ENCODE measurements at regions not wholly inside any gene's neighbourhood (a gene's known extent, or its start where the extent isn't known, plus 50 kb on each side); places are given as distances from the start of the nearest gene placed in this dataset. TPM values are rescaled to one million over a fixed set of nuclear protein-coding genes. Genes with fewer than 3 reads are reported as not detected.
"Not testable (repeated sequence)": the region's sequence is repeated elsewhere in the genome, so short reads cannot be mapped to it uniquely, and the experiment has no call there.

DNA sequence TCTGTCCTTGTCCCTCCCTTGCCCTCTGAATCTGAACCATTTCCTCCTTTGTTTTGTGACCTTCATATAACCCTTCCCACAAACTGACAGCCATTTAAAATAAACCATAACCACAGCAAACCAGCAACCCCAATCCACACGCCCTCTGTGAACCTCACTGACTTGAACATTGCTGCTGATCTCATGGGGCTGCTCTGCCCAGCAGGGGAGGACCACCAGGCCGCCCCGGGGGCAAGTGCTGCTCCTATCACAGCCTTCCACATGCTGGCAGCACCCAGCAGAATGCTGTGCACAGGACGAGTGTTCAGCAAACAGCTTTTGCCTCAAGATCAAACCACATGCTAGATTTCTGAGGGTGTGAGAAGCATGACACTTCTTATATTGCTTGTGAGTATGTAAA, 73.9 kb upstream of the UXS1 start:
- 69% methylated on average over 4 of the region's 4 CpGs for WGBS
- no peak for DNase-seq (ENCODE audit: extremely low spot score)

DNA sequence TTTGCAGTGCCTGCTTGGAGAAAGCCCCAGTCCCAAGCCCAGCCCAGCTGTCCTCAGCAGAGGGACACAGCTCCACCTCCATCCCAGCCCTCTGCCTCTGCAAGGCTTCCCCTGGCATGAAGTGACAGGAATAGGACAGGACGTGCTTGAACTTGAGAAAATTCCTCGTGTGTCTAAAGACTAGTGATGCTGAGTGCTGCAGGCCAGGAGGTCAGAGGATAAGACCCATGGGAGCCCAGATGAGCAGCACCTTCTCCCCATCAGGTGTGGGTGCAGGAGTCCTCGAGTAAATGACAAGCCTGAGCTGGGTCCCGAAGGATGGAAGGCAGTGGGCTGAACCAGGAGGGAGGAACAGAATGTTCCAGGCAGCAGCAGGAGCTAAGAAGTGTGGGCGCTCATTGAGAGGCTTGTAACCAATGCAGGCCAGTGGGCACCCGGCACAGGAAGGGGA, 67.8 kb upstream of the UXS1 start:
- Histone ChIP-seq H3K4me3 (ENCODE audit: low read depth, low read length) (no peak overlapping the region), H3K36me3 (ENCODE audit: insufficient read depth) (no peaks in the 10 kb centered on the region), H3K27ac (ENCODE audit: low read depth) (no peak overlapping the region), H3K4me1 (ENCODE audit: insufficient read depth) (no peaks in the 10 kb centered on the region)
- 51% methylated on average over 6 of the region's 6 CpGs for WGBS
- no peak for DNase-seq (ENCODE audit: extremely low spot score)

More for the DNA sequence above, 73.9 kb upstream of the UXS1 start:
- Histone ChIP-seq H3K36me3 (ENCODE audit: insufficient read depth) (no peaks in the 10 kb centered on the region), H3K4me1 (ENCODE audit: insufficient read depth) (no peaks in the 10 kb centered on the region), H3K27ac (ENCODE audit: low read depth) (no peak overlapping the region), H3K4me3 (ENCODE audit: low read depth, low read length) (no peak overlapping the region)

DNA sequence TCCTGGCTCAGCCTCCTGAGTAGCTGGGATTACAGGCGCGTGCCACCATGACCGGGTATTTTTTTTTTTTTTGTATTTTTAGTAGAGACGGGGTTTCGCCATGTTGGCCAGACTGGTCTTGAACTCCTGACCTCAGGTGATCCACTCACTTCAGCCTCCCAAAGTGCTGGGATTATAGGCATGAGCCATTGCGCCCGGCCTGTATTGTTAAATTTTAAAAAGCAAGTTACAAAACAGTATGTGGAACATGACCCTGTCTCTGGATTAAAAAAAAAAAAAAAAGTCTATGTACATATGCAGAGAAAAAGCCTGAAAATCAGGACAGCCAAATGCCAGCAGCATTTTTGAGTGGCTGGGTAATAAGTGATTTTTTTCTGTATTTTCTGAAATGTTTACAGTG, 64.8 kb upstream of the UXS1 start:
- H3K4me3 ChIP-seq (ENCODE audit: low read depth, low read length); H3K36me3 ChIP-seq (ENCODE audit: insufficient read depth); H3K4me1 ChIP-seq (ENCODE audit: insufficient read depth); DNase-seq (ENCODE audit: extremely low spot score); H3K27ac ChIP-seq (ENCODE audit: low read depth): not testable (repeated sequence)
- WGBS, result 93% methylated on average over 7 of the region's 7 CpGs

DNA sequence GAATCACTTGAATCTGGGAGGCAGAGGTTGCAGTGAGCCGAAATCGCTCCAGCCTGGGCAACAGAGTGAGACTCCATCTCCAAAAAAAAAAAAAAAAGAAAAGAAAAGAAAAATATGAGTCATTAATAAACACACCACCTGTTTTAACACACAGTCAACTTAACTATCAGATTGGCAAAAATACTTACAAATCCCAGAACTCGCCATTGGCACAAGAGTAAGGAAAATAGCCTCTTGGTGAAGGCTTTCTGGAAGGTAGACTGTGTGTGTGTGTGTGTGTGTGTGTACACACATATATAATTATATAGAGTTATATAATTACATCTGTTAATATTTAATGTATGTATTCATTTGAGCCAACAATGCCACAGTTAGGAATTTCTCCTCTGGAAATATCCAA, 63.7 kb upstream of the UXS1 start:
- 91% methylated on average over 3 of the region's 3 CpGs for WGBS
- no peak overlapping the region for H3K4me3 ChIP-seq (ENCODE audit: low read depth, low read length)
- H3K4me1 ChIP-seq (ENCODE audit: insufficient read depth), result no peaks in the 10 kb centered on the region
- H3K27ac ChIP-seq (ENCODE audit: low read depth), result no peak overlapping the region
- H3K36me3 ChIP-seq (ENCODE audit: insufficient read depth), result no peaks in the 10 kb centered on the region
- DNase-seq (ENCODE audit: extremely low spot score), result no peak

DNA sequence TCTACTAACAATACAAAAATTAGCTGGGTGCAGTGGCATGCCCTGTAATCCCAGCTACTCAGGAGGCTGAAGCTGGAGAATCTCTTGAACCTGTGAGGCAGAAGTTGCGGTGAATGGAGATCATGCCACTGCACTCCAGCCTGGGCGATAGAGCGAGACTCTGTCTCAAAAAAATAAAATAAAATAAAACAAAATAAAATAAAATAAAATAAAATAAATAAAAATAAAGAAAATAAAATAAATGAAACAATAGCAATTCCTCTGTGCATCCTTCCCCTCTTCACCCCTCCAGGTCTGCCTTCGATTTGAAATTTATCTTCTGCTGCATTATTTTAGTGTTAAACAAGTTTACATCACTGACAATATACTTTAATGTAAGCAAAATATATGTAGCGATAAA, 63.0 kb upstream of the UXS1 start:
- 96% methylated on average over 5 of the region's 5 CpGs for WGBS
- Histone ChIP-seq H3K27ac (ENCODE audit: low read depth) (no peak overlapping the region), H3K4me1 (ENCODE audit: insufficient read depth) (no peaks in the 10 kb centered on the region), H3K4me3 (ENCODE audit: low read depth, low read length) (no peak overlapping the region), H3K36me3 (ENCODE audit: insufficient read depth) (no peaks in the 10 kb centered on the region)
- no peak for DNase-seq (ENCODE audit: extremely low spot score)

DNA sequence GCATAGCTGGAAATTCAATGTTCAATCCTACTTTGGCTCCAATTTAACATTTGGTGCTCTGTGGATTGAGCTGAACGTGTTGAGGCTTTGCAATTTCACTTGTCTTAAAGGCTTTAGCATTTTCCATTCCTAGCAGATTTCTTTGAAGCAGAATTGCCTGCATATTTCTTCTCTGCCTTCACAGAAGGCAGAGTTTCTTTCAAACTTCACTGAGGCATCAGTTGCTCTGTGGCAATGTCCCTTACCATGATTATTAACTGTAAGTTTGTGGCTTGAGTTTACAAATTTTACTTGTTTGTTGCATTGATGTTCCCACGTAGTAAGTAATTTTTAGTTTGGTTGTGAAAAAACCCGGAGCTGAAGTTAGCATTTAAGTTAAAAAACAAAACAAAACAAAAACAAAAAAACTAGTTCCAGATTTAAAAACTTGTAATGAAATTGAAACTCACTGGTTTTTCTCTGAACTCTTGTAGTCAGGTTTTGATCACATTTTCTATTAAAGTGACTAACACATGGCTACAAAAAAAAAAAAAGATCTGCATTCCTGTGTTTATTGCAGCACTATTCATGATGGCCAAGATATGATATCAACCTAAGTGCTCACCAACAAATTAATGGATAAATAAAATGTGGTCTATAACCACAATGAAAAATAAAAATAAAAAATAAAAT, 55.2 kb upstream of the UXS1 start:
- not testable (repeated sequence) for H3K4me1 ChIP-seq (ENCODE audit: insufficient read depth); H3K4me3 ChIP-seq (ENCODE audit: low read depth, low read length); H3K36me3 ChIP-seq (ENCODE audit: insufficient read depth); H3K27ac ChIP-seq (ENCODE audit: low read depth); DNase-seq (ENCODE audit: extremely low spot score)
- 56% methylated on average over 3 of the region's 3 CpGs for WGBS

DNA sequence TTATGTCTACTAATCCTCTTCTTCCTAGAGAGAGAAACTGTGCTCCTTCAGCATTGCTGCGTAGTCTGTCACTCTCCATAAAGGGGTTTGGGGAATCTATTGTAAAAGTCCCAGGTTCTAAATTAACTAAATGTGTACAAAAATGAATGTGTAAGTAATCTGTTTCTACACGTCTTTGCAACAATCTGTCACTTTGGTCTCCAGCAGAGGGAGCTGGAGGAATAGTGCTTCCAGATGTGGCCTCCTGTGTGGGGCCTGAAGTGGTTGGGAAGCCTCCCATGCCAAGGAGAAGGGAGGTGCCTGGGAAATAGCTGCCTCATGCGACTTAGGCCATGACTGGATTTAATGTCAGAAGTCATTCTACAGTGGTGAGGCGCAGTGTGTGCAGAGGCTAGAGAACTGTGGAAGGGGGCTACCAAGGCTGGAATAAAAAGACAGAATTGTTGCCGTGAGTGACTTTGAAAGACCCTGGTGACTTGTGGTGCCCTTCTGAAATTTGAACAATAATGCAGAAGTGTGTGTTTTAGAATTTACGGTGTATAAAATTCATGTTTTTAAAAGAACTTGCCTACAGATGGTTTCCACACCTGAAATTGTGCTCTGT, 54.5 kb upstream of the UXS1 start:
- 64% methylated on average over 5 of the region's 6 CpGs for WGBS
- DNase-seq (ENCODE audit: extremely low spot score); H3K4me1 ChIP-seq (ENCODE audit: insufficient read depth); H3K36me3 ChIP-seq (ENCODE audit: insufficient read depth); H3K27ac ChIP-seq (ENCODE audit: low read depth); H3K4me3 ChIP-seq (ENCODE audit: low read depth, low read length): not testable (repeated sequence)

Small RNAs in the stretch of these regions (small RNA-seq; reads per million reads assigned to genes)
- gene AC114755.3, result not detected
